ENCODE measurements at regions not wholly inside any gene's neighbourhood (a gene's known extent, or its start where the extent isn't known, plus 50 kb on each side); places are given as distances from the start of the nearest gene placed in this dataset.

DNA sequence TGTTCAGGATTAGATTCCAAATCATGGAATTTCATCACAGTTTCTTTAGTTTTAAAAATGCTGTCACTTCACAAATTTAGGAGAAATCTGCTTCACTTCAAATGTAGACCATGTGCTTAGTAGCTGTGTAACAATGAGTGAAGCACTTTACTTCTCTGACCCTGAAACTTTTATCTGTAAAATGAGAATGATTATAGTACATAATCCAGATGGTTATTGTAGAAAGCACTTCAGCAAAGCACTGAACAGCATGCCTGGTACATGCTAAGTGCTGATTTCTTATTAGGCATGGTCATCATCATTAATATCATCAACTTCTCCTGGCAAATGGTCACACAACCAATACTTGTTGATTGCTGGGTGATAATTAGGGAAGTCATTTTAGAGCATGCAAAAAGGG lies 705.0 kb downstream of the EPHA7 start:
- ChIA-PET POLR2A (ENCODE audit: low non-redundant PET) (no interaction called here), CTCF (no interaction called here)

DNA sequence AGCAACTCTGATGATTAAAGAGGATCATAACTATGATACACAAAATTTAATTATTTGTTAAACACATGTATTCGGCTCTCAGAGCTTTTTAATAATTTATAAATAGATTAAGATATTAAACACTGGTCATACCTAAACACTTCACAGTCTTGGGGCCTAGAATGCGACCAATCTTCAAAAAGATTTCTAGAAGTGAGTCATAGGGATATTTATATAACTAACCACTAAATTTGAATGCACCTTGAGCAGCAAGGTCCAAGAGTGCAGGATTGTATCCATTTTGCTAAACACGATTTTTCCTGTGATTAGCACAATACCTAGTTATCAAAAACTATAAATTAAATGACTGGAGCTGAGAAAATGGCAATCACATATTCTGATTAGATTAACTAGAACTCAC lies 709.3 kb downstream of the EPHA7 start:
- intact Hi-C loops (cut with micrococcal nuclease; ENCODE audit: unreplicated experiment): no loop called here
- no peak for DNase-seq (ENCODE audit: low spot score)
- Histone ChIP-seq H3K27me3 (replicated peaks; ENCODE audit: insufficient read depth, low read depth, low read length, poor library complexity) (no peaks in the 10 kb centered on the region), H3K9me3 (ENCODE audit: low read depth, low read length, poor library complexity, severe bottlenecking) (no peaks in the 10 kb centered on the region), H3K27ac (ENCODE audit: low read depth, low read length, poor library complexity, severe bottlenecking) (no peak overlapping the region), H3K4me1 (ENCODE audit: insufficient read depth, low read length, poor library complexity, severe bottlenecking) (no peaks in the 10 kb centered on the region), H3K4me3 (ENCODE audit: low read depth, low read length, poor library complexity, severe bottlenecking) (no peak overlapping the region), H3K36me3 (ENCODE audit: insufficient read depth, low read length, poor library complexity, severe bottlenecking) (no peaks in the 10 kb centered on the region)
- no TSS peak for BruUV-seq (replicated peaks)
- TF ChIP-seq, protein P1, sequence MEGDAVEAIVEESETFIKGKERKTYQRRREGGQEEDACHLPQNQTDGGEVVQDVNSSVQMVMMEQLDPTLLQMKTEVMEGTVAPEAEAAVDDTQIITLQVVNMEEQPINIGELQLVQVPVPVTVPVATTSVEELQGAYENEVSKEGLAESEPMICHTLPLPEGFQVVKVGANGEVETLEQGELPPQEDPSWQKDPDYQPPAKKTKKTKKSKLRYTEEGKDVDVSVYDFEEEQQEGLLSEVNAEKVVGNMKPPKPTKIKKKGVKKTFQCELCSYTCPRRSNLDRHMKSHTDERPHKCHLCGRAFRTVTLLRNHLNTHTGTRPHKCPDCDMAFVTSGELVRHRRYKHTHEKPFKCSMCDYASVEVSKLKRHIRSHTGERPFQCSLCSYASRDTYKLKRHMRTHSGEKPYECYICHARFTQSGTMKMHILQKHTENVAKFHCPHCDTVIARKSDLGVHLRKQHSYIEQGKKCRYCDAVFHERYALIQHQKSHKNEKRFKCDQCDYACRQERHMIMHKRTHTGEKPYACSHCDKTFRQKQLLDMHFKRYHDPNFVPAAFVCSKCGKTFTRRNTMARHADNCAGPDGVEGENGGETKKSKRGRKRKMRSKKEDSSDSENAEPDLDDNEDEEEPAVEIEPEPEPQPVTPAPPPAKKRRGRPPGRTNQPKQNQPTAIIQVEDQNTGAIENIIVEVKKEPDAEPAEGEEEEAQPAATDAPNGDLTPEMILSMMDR (conservative IDR thresholded peaks at IDR 0.05; ENCODE audit: low read depth, low read length): no peak
- no peak for TF ChIP-seq EZH2 (IDR thresholded peaks at IDR 0.05; ENCODE audit: borderline replicate concordance, low read depth, low read length, poor library complexity, severe bottlenecking)
- ChIA-PET POLR2A (ENCODE audit: low non-redundant PET) (no interaction called here), CTCF (no interaction called here)

More for the DNA sequence above, 705.0 kb downstream of the EPHA7 start:
- Histone ChIP-seq H3K4me1 (ENCODE audit: insufficient read depth, low read length, poor library complexity, severe bottlenecking) (peaks cover 4% of the 10 kb centered on the region), H3K27ac (ENCODE audit: low read depth, low read length, poor library complexity, severe bottlenecking) (no peak overlapping the region), H3K27me3 (replicated peaks; ENCODE audit: insufficient read depth, low read depth, low read length, poor library complexity) (no peaks in the 10 kb centered on the region), H3K36me3 (ENCODE audit: insufficient read depth, low read length, poor library complexity, severe bottlenecking) (no peaks in the 10 kb centered on the region), H3K4me3 (ENCODE audit: low read depth, low read length, poor library complexity, severe bottlenecking) (no peak overlapping the region), H3K9me3 (ENCODE audit: low read depth, low read length, poor library complexity, severe bottlenecking) (no peaks in the 10 kb centered on the region)
- TF ChIP-seq, protein P1 (conservative IDR thresholded peaks at IDR 0.05; ENCODE audit: low read depth, low read length): no peak
- TF ChIP-seq EZH2 (IDR thresholded peaks at IDR 0.05; ENCODE audit: borderline replicate concordance, low read depth, low read length, poor library complexity, severe bottlenecking): no peak
- no peak for DNase-seq (ENCODE audit: low spot score)
- BruUV-seq (replicated peaks): no TSS peak
- intact Hi-C loops (cut with micrococcal nuclease; ENCODE audit: unreplicated experiment): no loop called here

DNA sequence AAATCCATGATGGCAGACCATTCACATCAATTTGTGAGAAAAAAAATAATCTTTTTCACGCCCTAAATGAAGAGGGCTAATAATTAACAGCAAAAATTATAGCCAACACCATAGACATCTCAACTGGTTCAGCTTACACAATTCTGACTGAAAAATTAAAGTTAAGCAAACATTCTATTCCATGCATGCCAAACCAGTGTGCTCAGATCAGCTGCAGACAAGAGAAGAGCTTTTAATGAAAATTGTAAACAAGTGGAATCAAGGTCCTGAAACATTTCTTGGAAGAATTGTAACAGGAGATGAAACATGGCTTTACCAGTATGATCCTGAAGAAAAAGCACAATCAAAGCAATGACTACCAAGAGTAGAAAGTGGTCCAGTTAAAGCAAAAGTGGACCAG lies 710.4 kb downstream of the EPHA7 start:
- no peaks in the 10 kb centered on the region for H3K36me3 ChIP-seq (ENCODE audit: insufficient read depth, low read length, poor library complexity, severe bottlenecking)
- no peak overlapping the region for H3K4me3 ChIP-seq (ENCODE audit: low read depth, low read length, poor library complexity, severe bottlenecking)
- ChIA-PET POLR2A (ENCODE audit: low non-redundant PET) (no interaction called here), CTCF (no interaction called here)
- no peak overlapping the region for H3K27ac ChIP-seq (ENCODE audit: low read depth, low read length, poor library complexity, severe bottlenecking)
- intact Hi-C loops (cut with micrococcal nuclease; ENCODE audit: unreplicated experiment): no loop called here
- H3K4me1 ChIP-seq (ENCODE audit: insufficient read depth, low read length, poor library complexity, severe bottlenecking): no peaks in the 10 kb centered on the region
- no peak for TF ChIP-seq EZH2 (IDR thresholded peaks at IDR 0.05; ENCODE audit: borderline replicate concordance, low read depth, low read length, poor library complexity, severe bottlenecking)
- TF ChIP-seq, protein P1 (conservative IDR thresholded peaks at IDR 0.05; ENCODE audit: low read depth, low read length): no peak
- no peak for DNase-seq (ENCODE audit: low spot score)
- H3K9me3 ChIP-seq (ENCODE audit: low read depth, low read length, poor library complexity, severe bottlenecking): no peaks in the 10 kb centered on the region
- no peaks in the 10 kb centered on the region for H3K27me3 ChIP-seq (replicated peaks; ENCODE audit: insufficient read depth, low read depth, low read length, poor library complexity)
- BruUV-seq (replicated peaks): no TSS peak

Measured in A673 (cell line).